ENCODE measurements at regions not wholly inside any gene's neighbourhood (a gene's known extent, or its start where the extent isn't known, plus 50 kb on each side); places are given as distances from the start of the nearest gene placed in this dataset.

DNA sequence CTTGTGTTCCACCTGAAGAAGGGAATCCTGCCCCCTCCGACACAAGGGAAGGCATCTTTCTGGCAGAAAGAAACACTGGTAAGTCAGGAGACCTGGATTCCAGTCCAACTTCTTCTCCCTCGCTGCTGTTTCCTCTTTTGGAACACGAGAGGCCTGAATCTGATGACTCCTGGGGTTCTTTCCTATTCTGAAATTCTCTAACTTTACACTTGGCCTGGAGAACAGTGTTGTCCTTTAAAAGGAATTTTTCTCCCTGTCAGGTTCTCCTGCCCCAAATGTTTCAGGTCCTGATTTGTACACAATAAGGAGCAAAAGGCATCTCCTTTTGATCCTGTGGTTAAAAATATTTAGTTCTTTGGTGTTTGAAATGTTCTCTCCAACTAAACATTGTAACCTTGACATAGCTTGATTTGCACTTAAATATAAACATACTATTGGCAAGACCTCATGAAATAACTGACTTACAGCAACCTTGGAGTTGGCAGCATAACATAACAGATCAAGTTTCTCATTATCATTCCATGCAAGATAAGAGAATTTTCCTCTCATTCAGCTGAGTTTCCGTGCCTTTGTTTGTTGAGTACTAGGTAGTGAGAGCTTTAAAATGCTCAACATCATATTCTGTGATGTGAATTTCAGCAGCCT is 244.8 kb downstream of the COG6 start:
- H4K20me1 ChIP-seq (ENCODE audit: control insufficient read depth, insufficient read depth, low read depth, low read length): no peaks in the 10 kb centered on the region
- H3K4me1 ChIP-seq (ENCODE audit: control insufficient read depth, low read length): no peaks in the 10 kb centered on the region
- H3K4me3 ChIP-seq (ENCODE audit: low read length): no peak overlapping the region
- no peaks in the 10 kb centered on the region for H3K9me2 ChIP-seq (replicated peaks; ENCODE audit: control insufficient read depth, low read length)
- no peaks in the 10 kb centered on the region for H3K79me2 ChIP-seq (ENCODE audit: control insufficient read depth, low read length)
- no peak overlapping the region for H3K27ac ChIP-seq (ENCODE audit: low read depth, low read length)
- TF ChIP-seq, protein P1, sequence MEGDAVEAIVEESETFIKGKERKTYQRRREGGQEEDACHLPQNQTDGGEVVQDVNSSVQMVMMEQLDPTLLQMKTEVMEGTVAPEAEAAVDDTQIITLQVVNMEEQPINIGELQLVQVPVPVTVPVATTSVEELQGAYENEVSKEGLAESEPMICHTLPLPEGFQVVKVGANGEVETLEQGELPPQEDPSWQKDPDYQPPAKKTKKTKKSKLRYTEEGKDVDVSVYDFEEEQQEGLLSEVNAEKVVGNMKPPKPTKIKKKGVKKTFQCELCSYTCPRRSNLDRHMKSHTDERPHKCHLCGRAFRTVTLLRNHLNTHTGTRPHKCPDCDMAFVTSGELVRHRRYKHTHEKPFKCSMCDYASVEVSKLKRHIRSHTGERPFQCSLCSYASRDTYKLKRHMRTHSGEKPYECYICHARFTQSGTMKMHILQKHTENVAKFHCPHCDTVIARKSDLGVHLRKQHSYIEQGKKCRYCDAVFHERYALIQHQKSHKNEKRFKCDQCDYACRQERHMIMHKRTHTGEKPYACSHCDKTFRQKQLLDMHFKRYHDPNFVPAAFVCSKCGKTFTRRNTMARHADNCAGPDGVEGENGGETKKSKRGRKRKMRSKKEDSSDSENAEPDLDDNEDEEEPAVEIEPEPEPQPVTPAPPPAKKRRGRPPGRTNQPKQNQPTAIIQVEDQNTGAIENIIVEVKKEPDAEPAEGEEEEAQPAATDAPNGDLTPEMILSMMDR (IDR thresholded peaks at IDR 0.05; ENCODE audit: low read depth, low read length, poor library complexity, severe bottlenecking): no peak
- no peak for TF ChIP-seq EZH2phosphoT487 (IDR thresholded peaks at IDR 0.05; ENCODE audit: borderline replicate concordance, low read length)
- H3K9me3 ChIP-seq (ENCODE audit: control insufficient read depth, insufficient read depth, low read length): no peaks in the 10 kb centered on the region
- no peak overlapping the region for H3K4me2 ChIP-seq (ENCODE audit: low read length)
- no peaks in the 10 kb centered on the region for H3F3A ChIP-seq (ENCODE audit: control insufficient read depth, insufficient read depth)
- no peaks in the 10 kb centered on the region for H3K36me3 ChIP-seq (ENCODE audit: control insufficient read depth, low read length)
- no peaks in the 10 kb centered on the region for H3K27me3 ChIP-seq (ENCODE audit: control insufficient read depth, low read length)

DNA sequence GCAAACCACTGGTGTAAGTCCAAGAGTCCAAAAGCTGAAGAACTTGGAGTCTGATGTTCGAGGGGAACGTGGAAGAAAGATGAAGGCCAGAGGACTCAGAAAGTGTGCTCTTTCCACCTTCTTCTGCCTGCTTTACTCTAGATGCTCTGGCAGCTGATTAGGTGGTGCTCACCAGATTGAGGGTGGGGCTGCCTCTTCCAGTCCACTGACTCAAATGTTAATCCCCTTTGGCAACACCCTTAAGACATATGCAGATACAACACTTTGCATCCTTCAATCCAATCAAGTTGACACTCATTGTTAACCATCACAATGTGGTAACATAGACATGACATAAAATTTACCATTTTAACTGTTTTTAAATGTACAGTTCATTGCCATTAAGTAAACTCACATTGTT is 249.5 kb downstream of the COG6 start:
- TF ChIP-seq, protein P1 (IDR thresholded peaks at IDR 0.05; ENCODE audit: low read depth, low read length, poor library complexity, severe bottlenecking): no peak
- no peak for TF ChIP-seq EZH2phosphoT487 (IDR thresholded peaks at IDR 0.05; ENCODE audit: borderline replicate concordance, low read length)
- no peaks in the 10 kb centered on the region for H3K27me3 ChIP-seq (ENCODE audit: control insufficient read depth, low read length)
- no peaks in the 10 kb centered on the region for H3K9me2 ChIP-seq (replicated peaks; ENCODE audit: control insufficient read depth, low read length)
- H3K36me3 ChIP-seq (ENCODE audit: control insufficient read depth, low read length): no peaks in the 10 kb centered on the region
- H3K79me2 ChIP-seq (ENCODE audit: control insufficient read depth, low read length): no peaks in the 10 kb centered on the region
- H3K4me3 ChIP-seq (ENCODE audit: low read length): no peak overlapping the region
- H3K4me1 ChIP-seq (ENCODE audit: control insufficient read depth, low read length): peaks cover under 1% of the 10 kb centered on the region
- H3F3A ChIP-seq (ENCODE audit: control insufficient read depth, insufficient read depth): no peaks in the 10 kb centered on the region
- H3K9me3 ChIP-seq (ENCODE audit: control insufficient read depth, insufficient read depth, low read length): no peaks in the 10 kb centered on the region
- no peaks in the 10 kb centered on the region for H4K20me1 ChIP-seq (ENCODE audit: control insufficient read depth, insufficient read depth, low read depth, low read length)
- H3K27ac ChIP-seq (ENCODE audit: low read depth, low read length): no peak overlapping the region
- H3K4me2 ChIP-seq (ENCODE audit: low read length): no peak overlapping the region

DNA sequence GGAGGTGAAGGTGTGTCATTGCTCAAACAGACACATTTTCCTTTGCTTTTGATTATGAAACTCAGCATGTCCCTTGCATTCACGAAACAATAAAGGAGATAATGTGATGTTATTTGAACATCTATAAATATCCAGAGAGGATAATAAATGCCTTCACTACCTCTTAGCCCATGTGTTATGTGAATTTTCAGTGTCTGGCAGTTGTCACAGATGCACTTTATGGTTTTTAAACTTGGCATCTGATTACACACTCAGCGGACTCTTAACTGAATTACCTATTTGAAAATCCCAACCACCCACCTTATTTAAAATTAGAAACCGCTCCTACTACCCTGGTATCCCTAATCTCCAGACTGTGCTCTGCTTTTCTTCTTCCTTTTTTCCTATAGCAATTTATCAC is 254.2 kb downstream of the COG6 start:
- Histone ChIP-seq H3K4me2 (ENCODE audit: low read length) (no peak overlapping the region), H3K4me1 (ENCODE audit: control insufficient read depth, low read length) (peaks cover 6% of the 10 kb centered on the region), H3K36me3 (ENCODE audit: control insufficient read depth, low read length) (no peaks in the 10 kb centered on the region), H3K9me3 (ENCODE audit: control insufficient read depth, insufficient read depth, low read length) (no peaks in the 10 kb centered on the region), H3K27me3 (ENCODE audit: control insufficient read depth, low read length) (no peaks in the 10 kb centered on the region), H3K27ac (ENCODE audit: low read depth, low read length) (no peak overlapping the region), H4K20me1 (ENCODE audit: control insufficient read depth, insufficient read depth, low read depth, low read length) (no peaks in the 10 kb centered on the region), H3F3A (ENCODE audit: control insufficient read depth, insufficient read depth) (no peaks in the 10 kb centered on the region), H3K9me2 (replicated peaks; ENCODE audit: control insufficient read depth, low read length) (no peaks in the 10 kb centered on the region), H3K4me3 (ENCODE audit: low read length) (no peak overlapping the region), H3K79me2 (ENCODE audit: control insufficient read depth, low read length) (no peaks in the 10 kb centered on the region)
- TF ChIP-seq EZH2phosphoT487 (IDR thresholded peaks at IDR 0.05; ENCODE audit: borderline replicate concordance, low read length): no peak
- TF ChIP-seq, protein P1 (IDR thresholded peaks at IDR 0.05; ENCODE audit: low read depth, low read length, poor library complexity, severe bottlenecking): no peak
